GM12865 (cell line): ENCODE measurements at regions not wholly inside any gene's neighbourhood (a gene's known extent, or its start where the extent isn't known, plus 50 kb on each side); places are given as distances from the start of the nearest gene placed in this dataset.

Experiments
- DNase-seq: peaks from one replicate; pipeline ENCODE4 v3.0.0; 2010; ENCODE audit warnings: low read depth
- H3K4me3 ChIP-seq: 2 replicates; pipeline ENCODE4 v1.5.1; 2011; ENCODE audit warnings: mild to moderate bottlenecking, low read depth, low read length, control low read depth
- TF ChIP-seq, protein P1 (sequence below): IDR thresholded peaks from 2 replicates; pipeline ENCODE4 v1.5.1; 2011; ENCODE audit warnings: low read length, control low read depth, low read depth, inconsistent platforms; ENCODE audit not compliant: insufficient read depth; ENCODE audit errors: missing control alignments

DNA sequence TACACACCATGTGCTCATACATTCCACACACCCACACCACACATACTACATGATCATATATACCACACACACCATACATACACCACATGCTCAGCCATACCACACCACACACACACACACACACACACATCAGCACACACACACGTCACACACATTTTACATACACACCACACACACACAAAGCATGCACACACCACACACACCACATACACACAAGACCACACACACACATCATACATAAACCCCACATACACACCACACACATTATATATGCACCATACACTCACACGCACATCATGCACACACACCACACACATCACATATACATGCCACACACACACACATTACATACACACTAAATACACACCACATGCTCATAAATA lies 124.5 kb upstream of the ERG start:
- TF ChIP-seq, protein P1, sequence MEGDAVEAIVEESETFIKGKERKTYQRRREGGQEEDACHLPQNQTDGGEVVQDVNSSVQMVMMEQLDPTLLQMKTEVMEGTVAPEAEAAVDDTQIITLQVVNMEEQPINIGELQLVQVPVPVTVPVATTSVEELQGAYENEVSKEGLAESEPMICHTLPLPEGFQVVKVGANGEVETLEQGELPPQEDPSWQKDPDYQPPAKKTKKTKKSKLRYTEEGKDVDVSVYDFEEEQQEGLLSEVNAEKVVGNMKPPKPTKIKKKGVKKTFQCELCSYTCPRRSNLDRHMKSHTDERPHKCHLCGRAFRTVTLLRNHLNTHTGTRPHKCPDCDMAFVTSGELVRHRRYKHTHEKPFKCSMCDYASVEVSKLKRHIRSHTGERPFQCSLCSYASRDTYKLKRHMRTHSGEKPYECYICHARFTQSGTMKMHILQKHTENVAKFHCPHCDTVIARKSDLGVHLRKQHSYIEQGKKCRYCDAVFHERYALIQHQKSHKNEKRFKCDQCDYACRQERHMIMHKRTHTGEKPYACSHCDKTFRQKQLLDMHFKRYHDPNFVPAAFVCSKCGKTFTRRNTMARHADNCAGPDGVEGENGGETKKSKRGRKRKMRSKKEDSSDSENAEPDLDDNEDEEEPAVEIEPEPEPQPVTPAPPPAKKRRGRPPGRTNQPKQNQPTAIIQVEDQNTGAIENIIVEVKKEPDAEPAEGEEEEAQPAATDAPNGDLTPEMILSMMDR = no peak
- DNase-seq = no peak
- H3K4me3 ChIP-seq = no peak overlapping the region

DNA sequence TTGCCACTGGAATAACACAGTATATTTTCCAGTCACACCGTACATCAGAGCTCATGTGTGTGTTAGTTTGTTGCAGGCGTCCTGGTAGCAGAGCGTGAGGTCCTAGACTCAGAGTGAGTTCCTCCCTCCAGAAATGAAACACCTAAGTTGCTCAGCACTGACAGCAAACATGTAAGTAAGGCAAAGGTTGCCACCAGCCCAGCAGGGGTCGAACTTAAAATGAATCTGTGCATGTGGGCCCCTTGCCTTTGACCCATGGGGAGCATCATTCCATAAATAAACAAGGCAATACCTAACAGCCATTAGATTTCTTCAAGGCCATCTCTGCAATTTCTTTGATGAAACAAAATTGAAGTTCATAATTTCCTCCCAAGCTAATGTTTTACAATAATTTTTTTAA lies 125.3 kb upstream of the ERG start:
- DNase-seq = no peak
- TF ChIP-seq, protein P1 = no peak
- no peak overlapping the region for H3K4me3 ChIP-seq

DNA sequence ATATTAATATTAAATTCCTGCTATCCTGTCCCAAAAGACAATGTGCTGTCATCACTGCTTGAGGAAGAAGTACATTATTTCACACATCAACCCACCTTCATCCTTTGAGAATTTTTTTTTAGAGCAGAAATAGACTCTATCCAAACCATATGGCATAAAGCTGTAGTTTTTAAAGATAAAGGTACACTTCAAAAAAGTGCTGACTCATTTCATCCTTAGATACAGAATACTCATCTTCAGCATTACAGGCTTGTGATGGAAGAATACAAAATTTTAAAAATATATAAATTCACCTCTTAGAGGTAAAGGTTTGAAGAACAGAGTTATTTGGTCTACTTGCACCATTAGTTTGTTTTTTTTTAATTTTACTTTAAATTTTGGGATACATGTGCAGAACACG lies 126.7 kb upstream of the ERG start:
- TF ChIP-seq, protein P1 = no peak
- no peak overlapping the region for H3K4me3 ChIP-seq
- no peak for DNase-seq

DNA sequence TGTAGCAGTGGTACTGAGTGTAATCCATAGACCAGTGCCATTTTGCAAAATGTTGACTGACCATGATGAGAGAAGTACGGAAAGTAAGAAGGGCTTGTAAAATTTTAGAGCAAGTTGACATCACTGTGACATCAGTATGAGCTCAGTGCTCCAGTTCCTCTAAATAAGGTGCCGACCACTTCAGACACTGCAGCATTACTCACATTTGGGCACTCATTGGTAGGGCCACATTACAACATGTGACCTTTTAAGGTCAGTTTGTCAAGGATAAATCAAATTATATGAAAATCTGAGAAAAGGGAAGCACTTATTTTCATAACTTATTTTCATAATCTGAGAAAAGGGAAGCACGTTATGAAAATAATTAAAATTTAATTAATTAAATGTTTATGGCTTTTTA lies 128.0 kb upstream of the ERG start:
- TF ChIP-seq, protein P1 = no peak
- no peak for DNase-seq
- H3K4me3 ChIP-seq = no peak overlapping the region

DNA sequence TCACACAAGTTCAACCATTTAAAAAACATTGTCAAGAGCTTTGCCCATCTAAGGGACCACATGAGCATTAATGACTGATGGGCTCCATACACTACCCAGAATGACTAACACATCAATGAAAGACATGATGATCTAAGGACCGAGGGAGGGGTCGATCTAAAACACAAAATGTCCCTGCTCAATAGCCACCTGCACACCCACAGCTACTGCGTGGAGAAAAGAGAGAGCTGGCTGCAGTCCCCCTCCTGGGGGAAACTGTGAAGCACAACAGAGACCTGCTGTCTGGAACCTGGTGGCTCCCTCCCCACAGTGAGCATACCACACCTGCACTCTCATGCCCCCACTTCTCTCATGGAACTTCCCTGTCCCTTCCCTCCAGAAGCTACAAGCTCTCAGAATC lies 130.1 kb upstream of the ERG start:
- no peak overlapping the region for H3K4me3 ChIP-seq
- TF ChIP-seq, protein P1 = no peak

DNA sequence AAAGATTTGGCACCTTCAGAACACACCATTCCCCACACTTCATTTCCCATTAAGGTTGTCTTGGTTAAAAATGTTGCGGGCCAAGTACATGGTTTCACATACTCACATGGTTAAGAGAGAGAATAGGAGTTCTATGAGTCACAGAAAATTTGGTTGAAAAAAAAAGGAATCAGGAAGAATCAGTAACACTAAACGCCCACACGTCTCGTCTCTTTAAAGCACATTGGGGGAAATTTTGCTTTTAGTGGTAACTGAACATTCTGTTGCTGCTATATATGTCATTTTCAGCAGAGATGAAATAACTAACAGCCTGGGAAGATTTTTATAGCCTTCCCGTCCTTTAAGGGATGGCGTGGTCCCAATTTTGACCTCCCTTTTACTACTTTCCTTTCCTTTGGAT lies 132.9 kb upstream of the ERG start:
- TF ChIP-seq, protein P1 = no peak
- DNase-seq = no peak
- H3K4me3 ChIP-seq = no peak overlapping the region

More for the DNA sequence above, 130.1 kb upstream of the ERG start:
- DNase-seq = no peak

DNA sequence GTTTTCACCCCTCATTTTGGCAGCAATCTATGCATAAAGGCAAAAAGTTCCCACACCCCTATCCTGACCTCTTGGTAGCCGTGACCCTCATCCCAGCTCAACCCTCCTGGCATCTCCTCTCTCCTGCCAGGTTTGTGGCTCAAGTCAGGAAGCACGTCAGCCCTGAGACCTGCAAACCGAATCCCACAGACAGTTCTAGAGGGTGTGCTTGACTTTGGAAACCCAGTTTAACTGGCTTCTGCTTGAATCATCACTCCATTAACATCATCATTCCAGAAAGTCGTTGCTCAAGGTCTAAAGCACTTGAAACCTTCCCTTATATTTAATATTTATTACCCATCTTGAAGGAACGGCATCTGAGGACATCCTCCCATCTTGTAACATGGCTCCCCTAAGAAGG lies 133.4 kb upstream of the ERG start:
- DNase-seq = no peak
- no peak overlapping the region for H3K4me3 ChIP-seq
- TF ChIP-seq, protein P1 = no peak
